Stromal cell of bone marrow (primary cell): ENCODE measurements at regions not wholly inside any gene's neighbourhood (a gene's known extent, or its start where the extent isn't known, plus 50 kb on each side); places are given as distances from the start of the nearest gene placed in this dataset.
"Not testable (repeated sequence)": the region's sequence is repeated elsewhere in the genome, so short reads cannot be mapped to it uniquely, and the experiment has no call there.

Experiments
- DNase-seq: peaks from one replicate; pipeline ENCODE4 v3.0.0-alpha.2; 2012; ENCODE audit warnings: low read depth

DNA sequence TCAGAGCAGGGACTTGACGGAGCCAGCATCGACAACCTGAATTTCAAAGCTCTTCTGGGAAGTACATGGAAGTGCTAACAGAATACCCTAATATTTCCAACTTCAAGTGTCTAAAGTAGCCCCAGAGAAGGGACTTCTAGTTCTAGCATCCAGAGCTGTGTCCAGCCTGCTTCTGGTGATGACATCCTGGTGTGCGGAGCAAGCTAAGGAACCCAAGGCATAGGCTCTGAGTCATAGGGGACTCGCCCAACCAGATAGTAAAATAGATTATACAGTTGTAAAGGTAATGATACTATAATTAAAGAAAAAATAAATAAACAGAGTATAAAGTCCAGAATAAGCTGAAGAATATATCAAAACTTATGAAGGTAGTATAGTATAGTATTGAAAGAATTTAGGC, 108.1 kb upstream of the SERPINE2 start:
- DNase-seq, result no peak

DNA sequence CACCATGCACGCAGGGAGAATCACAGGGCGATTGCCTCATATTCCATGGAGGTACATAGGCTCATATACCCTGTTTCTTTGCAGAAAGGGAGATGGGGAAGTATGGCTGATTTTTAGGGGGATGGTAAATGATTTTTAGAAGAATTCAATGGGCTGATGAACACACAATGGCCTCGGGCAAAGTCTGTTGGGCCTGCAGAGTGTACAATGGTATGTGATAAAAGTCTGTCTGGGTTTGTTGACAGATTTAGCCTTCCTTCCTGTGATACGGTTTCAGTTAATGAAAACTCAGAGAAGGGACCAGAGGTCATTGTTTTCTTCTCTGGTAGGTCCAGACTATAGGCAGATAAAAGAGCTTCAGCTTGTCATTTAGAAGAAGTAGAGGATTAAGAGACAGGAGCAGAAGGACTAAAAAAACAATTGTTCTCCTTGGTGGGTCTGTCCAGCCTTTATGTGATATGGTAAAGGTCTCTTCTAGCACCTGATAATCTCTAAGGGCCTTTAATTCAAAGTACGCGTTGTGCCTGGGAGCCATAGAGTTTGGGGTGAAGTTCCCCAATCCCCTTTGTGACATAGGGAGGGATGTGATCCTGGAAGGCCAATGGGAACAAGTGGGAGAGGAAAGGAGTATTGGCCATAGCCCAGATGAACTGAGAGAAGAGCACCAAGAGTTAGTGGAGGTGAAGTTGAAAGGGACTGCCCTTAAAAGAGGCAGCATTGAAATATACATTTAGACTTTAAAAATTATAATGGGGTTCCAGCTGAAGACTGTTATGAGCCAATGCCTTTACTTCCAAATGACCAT, 107.5 kb upstream of the SERPINE2 start:
- no peak for DNase-seq

DNA sequence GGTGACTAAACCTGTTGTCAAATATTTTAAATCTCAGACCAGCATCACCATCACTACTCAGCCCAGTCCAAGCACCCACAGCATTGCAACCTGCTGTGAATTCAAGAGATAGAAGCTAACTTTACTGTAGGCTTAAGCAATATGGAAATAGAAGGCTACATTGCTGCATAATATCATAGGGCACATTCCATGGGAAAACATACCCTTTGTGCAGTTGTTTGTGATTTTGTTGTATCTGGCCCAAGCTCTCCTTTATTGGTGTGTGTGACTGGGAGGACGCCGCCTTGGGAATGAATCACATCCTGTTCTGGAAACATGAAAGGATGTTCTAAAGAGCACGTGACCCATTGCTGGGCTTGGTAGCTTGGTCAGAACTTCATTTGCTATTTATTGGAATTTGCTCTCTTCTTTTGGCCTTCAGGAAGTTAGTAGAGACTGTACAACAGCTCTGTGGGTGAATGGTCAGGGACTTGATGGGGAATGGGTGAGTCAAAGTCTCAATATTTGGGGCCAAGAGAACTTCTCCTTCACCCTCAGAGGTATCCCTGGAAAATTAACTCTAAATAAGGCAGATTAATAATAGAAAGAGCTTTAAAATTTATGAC, 106.8 kb upstream of the SERPINE2 start:
- DNase-seq, result peak; percentile 80

DNA sequence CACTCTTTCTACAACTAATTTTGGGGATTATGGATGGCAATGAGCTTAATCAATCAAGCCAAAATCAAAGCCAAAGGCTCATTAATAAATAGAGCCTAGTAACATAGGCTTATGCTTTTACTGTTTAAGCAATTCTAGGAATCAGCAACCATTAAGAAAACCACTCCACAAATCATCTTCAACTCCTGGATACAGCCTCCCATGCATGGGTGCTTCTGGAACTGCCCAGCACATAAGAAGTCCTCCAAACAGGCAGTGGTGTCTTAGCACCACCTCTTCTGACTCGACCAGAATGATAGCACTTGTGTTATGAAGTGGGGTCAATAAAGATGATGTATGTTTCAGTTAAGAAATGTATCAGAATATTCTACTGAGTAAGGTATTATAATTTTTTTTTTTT, 104.4 kb upstream of the SERPINE2 start:
- DNase-seq, result no peak

DNA sequence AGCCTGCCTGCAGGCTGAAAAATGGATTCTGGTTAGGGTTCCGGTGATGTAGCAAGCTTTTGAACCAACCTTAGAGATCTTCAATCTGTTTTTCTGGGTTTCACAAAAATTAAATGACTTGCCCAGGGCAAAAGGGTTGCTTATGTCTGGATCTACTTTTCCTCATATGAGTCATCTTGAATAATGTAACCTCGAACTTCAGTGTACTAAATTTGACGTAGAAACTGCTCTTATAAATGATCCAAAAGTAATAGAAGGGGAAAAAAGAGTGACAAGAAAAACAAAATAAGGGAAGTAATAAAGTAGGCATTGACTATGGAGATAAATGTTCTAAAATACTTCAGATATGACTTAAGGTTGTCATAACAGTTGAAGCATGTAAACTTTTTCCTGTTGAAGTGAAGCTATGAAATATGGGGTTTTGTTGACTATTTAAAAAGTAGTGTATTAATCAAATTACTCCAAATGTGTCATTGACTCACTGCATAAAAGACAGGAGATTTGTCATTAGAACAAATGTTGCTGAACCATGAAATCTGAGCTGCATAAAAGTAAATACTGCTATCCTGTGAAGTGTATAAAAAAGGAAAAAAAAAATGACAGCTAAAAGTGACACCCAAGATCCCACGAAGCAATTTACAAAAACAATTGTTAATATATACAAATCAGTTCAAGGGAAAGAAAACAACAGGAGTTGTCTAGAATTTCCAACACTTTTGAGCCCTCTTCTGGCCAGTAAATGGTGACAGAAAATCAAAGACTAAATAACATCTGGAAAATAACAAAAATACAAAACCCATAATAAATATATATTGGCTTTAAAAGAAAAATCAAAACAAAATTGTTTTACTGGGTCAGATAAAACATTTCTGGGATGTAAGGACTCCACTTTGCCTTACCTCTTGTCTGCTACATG, 103.6 kb upstream of the SERPINE2 start:
- DNase-seq, result peak; percentile 72

DNA sequence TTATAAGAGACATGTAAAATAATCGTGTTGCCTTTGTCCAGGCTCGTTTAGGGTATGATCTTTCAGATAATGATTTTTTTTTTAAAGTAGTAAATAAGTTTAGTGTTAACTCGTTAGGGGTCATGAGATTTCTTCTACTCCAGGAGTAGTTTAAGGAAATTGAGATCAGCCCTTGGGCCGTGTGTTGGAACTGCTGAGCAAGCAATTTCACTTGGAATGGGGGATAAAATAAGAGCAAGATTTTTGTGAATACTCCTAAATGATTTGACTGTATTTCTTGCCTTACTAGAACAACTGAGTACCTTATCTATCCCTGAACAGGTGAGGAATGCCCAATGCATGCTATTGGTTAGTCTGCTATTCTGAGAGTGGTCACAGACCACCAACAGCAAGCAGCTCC, 102.2 kb upstream of the SERPINE2 start:
- DNase-seq, result no peak

DNA sequence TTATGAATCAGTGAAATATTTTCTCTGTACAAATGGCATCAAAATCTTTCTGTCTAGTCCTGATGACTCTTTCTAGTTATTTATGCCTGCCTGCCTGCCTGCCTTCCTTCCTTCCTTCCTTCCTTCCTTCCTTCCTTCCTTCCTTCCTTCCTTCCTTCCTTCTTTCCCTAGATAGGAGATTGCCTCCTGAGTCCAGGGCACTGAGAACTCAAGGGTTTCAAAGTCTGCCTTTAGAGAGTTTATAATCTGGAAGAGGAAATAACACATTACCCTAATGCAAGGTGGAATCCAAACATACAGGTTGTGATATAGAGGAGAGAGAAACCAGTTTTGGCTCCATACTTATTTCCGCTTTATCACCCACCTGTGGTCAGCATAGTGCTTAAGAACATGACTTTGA, 98.1 kb upstream of the SERPINE2 start:
- DNase-seq, result no peak

DNA sequence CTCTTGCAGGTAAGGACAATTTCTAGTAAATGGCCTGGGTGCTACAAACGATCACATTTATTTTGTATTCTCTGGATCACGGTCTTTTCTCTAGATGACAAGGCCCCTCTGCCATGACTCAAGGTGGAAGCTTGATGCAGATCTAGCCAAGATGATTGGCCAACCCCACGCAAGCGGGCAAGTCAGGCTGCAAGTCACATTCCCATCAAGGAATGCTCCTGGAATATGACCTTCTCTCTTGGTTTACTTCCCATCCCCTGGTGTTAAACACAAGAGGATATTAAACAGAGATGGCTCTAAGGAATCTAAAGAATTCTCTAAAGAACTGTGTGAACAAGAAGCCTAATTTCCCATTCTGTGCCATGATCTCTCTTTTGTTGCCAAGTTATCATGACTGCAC, 97.3 kb upstream of the SERPINE2 start:
- no peak for DNase-seq

DNA sequence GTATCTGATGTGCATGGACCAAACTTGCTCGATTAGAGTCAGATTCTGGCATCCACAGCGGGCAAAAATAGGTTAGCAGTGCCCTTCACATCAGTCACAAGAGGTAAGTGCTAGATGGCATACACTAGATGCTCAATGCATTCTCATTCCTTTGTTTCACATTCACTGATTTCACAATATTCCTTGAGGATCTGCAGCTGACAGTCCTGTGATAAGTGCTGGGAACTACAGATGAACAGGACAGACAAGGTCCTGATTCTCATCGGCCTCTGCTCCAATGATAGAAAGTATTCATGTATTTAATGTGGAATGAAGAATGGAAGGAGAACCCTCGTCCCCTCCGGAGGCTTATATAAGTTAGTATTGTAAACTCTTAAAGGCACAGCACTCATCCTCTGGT, 96.8 kb upstream of the SERPINE2 start:
- no peak for DNase-seq

DNA sequence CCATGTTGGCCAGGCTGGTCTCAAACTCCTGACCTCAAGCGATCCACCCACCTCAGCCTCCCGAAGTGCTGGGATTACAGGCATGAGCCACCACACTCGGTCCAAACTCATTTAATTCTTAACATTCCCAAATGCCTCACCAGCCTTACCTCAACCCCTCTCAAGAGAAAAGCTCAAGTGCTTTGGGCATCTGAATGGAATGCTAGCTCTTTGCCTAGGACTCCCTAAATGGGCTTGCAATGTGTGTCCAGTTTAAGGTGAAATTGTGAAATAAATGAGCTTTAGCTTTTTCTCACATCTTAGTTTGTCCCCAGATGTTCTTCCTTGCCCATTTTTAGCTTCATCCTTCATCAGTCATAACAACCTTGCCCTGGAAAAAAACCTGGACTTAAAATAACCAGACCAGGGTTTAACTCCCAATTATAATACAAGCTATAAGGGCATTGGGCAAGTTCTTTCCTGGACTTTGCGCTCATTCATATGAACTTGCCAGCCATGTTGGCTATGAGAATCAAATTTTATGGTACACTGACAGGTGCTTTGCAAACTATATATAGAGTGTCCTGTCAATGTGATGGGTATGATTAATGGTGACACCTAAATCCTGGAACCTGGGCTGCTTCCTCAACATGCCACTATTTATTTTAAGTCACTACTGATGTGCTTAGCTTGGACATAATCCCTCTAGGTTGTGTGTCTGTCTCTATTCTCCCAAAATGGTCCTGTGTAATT, 95.1 kb upstream of the SERPINE2 start:
- no peak for DNase-seq

DNA sequence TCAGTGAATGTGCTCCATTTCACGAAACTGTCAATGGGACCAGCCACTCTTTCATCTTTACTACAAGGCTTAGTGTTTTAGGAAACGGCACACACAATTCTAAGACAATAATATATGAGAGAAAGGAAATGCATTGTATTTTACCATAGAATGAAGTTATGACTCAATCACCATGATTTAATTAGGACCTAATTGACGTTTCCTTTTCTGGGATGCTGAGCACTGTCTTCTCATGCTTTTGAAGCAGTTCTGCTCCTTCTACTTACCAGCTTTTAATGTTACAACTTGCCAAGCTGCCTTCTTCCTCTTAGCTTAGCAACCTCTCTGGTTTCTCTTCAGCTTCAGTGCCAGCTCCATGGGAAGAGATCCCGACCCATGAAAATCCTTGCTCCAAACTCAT, 94.3 kb upstream of the SERPINE2 start:
- DNase-seq, result no peak

DNA sequence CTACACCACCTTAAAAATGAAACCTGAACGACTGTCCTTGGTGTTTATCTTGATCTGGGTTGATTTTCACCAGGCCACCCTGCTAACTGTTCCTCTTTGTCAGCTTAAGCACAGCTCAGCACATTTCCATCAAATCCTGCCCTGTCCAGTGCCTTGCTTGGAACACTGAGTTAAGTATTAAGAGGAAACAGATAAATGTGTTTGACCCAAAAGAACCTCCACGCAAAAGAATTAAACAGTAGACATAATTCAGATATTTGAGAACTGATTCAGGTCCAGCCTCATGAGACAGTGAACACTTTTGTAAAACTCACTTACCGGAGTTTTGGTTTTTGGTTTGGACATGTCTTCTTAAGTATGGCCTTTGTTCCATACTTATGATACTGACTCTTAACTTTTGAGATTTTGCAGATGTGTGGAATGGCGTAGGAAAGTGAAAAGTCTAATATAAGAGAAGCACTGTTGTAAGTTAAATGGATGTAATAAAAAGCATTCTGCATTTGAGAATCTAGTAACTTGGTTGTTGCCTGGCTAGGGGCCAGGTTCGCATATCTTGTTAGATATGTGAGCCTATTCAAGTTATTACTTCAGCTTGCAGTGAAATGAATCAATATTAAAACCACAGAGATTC, 88.9 kb upstream of the SERPINE2 start:
- no peak for DNase-seq

DNA sequence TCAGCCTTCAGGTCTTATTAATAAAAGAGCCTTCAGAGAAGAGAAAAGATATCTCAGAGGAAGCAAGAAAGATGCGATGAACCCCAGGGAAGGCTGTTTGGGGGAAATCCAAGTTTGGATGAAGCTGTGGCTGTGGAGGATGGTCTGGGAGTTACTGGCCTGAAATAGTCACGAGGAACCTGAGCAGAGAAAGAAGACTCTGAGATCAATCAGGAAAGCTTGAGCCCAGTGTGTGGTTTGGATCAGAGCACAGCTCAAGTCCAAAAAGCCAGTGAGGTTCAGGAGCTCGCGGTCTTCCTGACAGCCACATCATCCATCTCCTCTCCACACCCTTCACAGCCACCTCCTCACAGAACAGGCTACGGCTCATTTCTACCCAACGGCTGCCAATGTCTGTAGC, 87.4 kb upstream of the SERPINE2 start:
- peak; percentile 45 for DNase-seq

DNA sequence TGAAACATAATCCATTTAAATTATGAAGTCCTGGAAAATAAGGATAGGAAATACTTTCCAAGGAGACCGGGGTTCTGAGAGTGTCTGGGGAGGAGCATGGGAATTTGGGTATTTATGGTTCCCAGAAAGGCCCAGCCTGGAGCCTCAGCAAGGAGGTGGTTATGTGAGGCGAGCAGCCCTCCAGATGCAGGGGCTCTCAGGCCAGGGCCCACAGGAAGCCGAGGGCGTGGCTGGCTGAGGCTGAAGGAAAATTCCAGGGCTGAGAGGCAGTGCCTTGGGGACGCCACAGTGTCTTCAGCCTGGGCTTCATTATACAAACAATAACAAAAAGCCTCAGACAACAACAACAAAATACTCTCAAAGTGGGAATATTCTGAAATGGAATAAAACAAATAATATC, 86.9 kb upstream of the SERPINE2 start:
- DNase-seq, result no peak

DNA sequence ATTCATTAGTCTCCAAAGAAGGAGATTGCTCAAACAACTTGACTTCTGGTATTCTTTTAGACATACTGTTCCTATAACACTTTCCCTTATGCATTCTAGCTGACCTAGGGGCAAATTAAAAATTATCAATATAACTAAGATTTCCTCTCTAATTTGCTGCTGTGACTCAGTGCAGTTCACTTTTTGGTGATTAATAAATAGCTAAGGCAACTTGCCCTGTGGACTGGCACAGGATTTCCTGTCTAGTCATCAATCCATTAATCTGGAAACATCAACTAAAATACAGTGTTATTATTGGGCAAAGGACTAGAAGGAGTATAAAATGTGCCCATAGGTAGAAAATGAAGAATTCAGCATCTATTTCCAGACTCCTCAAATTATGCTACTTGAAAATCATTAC, 83.5 kb upstream of the SERPINE2 start:
- no peak for DNase-seq

DNA sequence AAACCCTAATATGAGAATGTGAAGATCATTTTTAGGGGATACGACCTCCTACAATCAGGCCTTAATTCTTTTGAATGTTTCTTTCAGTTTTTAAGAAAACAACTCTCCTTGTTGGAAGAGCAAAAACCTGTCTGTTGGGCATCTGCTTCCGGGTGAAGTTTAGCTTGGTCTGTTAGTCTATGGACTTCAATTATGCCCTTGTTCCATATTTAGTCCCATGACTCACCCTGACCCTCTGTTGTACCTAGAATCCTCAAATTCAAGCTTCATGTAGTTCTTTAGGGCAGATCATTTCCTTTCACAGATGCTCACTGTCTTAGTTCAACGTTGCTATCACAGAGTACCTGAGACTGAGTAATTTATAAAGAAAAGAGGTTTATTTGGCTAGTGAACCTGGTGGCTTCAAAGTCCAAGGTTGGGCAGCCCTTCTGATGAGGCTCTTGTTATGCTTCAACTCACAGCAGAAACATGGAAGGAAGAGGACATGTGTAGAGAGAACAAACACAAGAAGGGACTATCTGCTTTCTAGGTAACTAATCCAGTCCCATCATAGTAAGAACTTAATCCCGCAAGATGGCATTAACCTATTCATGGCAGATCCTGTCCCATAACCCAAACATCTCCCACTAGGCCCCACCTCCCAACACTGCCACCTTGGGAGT, 82.5 kb upstream of the SERPINE2 start:
- DNase-seq, result no peak

DNA sequence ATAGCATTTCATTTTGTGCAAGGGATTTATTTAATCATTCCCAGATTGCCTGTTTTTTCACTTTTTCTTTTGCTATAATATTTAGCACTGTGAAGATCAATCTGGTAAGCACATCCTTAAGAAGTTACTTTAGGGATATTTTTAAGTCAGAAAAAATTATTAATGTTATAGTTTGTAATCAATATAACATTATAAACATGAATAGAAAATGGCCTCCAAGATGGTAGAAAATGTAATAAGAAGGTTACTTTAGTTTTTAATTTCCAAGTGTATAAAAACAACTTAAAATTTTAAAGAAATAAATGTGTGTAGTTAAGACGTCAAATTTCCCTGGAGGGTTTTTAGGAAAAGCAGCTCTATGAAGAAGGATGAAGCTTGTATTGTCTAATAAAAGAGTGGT, 81.9 kb upstream of the SERPINE2 start:
- DNase-seq, result no peak

DNA sequence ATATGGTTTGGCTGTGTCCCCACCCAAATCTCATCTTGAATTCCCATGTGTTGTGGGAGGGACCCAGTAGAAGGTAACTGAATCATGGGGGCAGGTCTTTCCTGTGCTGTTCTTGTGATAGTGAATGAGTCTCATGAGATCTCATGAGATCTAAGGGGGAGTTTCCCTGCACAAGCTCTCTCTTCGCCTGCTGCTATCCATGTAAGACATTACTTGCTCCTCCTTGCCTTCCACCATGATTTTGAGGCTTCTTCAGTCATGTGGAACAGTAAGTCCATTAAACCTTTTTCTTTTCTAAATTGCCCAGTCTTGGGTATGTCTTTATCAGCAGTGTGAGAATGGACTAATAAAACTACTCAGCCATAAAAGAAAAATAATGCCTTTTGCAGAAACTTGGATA, 80.8 kb upstream of the SERPINE2 start:
- DNase-seq, result not testable (repeated sequence)

DNA sequence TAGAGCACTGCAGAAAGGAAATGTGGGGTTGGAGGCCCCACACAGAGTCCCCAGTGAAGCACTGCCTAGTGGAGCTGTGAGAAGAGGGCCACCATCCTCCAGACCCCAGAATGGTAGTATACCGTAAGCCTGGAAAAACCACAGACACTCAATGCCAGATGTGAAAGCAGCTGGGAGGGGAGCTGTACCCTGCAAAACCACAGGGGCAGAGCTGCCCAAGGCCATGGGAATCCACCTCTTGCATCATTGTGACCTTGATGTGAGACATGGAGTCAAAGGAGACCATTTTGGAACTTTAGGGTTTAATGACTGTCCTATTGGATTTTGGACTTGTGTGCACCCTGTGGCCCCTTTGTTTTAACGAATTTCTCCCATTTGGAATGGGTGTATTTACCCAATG, 75.3 kb upstream of the SERPINE2 start:
- DNase-seq, result no peak

DNA sequence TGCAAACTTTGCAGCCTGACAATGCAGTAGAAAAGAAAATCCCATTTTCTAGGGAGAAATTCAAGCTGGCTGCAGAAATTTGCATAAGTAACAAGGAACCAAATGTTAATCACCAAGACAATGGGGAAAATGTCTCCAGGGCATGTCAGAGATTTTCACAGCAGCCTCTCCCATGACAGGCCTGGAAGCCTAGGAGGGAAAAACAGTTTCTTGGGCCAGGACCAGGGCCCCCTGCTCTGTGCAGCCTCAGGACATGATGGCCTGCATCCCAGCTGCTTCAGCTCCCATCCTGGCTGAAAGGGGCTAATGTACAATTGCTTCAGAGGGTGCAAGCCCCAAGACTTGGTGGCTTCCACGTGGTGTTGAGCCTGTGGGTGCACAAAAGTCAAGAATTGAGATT, 74.8 kb upstream of the SERPINE2 start:
- DNase-seq, result not testable (repeated sequence)

DNA sequence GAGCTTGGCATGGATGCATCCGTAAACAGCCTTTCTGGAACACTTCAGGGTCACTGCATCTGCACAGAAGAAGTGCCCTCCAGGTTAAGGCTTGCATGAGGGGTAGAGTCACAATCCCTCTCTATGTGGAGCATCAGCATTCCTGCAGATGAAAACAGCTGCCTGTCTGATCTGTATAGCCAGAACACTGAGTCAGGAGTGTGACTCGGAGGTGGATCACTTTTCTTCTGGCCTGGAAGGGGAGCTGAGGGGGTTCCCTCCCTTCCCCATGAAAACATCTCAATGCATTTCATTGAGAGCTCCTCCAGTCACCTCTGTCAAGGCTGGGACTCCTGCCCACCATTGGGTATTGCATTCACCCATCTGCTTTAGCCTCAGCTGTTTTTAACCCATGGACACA, 72.5 kb upstream of the SERPINE2 start:
- DNase-seq, result peak; percentile 61
